BJ (cell line): ENCODE measurements at regions not wholly inside any gene's neighbourhood (a gene's known extent, or its start where the extent isn't known, plus 50 kb on each side); places are given as distances from the start of the nearest gene placed in this dataset.

Source experiments
- CTCF ChIA-PET: fragments of 350-600 bp; formaldehyde crosslinking; extraction: SDS; loops from one replicate; lab custom pipeline; 2021; ENCODE audit warnings: antibody characterized with exemption, inconsistent platforms; lab: Yijun Ruan, JAX
- POLR2A ChIA-PET: fragments of 300-600 bp; sonication (Branson Sonifier 250); formaldehyde crosslinking; extraction: SDS; loops from one replicate; lab custom pipeline; 2021; ENCODE audit warnings: antibody characterized with exemption; lab: Charles Lee
- DNase-seq: peaks from one replicate; pipeline ENCODE4 v3.0.0-alpha.2; 2011; ENCODE audit warnings: low read depth
- H3K27me3 ChIP-seq: 2 replicates; pipeline ENCODE4 v1.6.0; 2011; ENCODE audit warnings: low read length; ENCODE audit not compliant: control insufficient read depth, insufficient read depth
- H3K36me3 ChIP-seq: 2 replicates; pipeline ENCODE4 v1.5.1; 2011; ENCODE audit warnings: low read length; ENCODE audit not compliant: control insufficient read depth, insufficient read depth
- H3K4me3 ChIP-seq: 2 replicates; pipeline ENCODE4 v1.5.1; 2011; ENCODE audit warnings: low read depth, mild to moderate bottlenecking, control low read depth, low read length
- CTCF ChIP-seq: IDR thresholded peaks from 2 replicates; pipeline ENCODE4 v1.5.1; 2011; ENCODE audit warnings: low read depth, mild to moderate bottlenecking, control low read depth, inconsistent platforms, low read length, moderate library complexity; ENCODE audit not compliant: insufficient read depth

GRCh38 chr2:133792223-133792622 is 224.0 kb upstream of the NCKAP5 start:
- POLR2A ChIA-PET: no interaction called here
- no peaks in the 10 kb centered on the region for H3K27me3 ChIP-seq
- no peak for DNase-seq
- no peak overlapping the region for H3K4me3 ChIP-seq
- H3K36me3 ChIP-seq: no peaks in the 10 kb centered on the region
- CTCF ChIA-PET: interaction anchor here (1.3 kb wide), 2 partner anchors 14 to 30 kb away, joined by 3 to 4 read pairs; no protein-coding TSS in a partner anchor
- TF ChIP-seq CTCF: no peak

GRCh38 chr2:133794114-133794513 is 225.9 kb upstream of the NCKAP5 start:
- POLR2A ChIA-PET: no interaction called here
- Histone ChIP-seq H3K4me3 (no peak overlapping the region), H3K27me3 (no peaks in the 10 kb centered on the region), H3K36me3 (no peaks in the 10 kb centered on the region)
- TF ChIP-seq CTCF: no peak
- DNase-seq: no peak
- CTCF ChIA-PET: no interaction called here

- ChIA-PET CTCF (interaction anchor here (1.1 kb wide), 1 partner anchor 42 kb away, joined by 4 read pairs; no protein-coding TSS in a partner anchor), POLR2A (no interaction called here)
- TF ChIP-seq CTCF: no peak
- no peak for DNase-seq
- Histone ChIP-seq H3K4me3 (no peak overlapping the region), H3K27me3 (no peaks in the 10 kb centered on the region), H3K36me3 (no peaks in the 10 kb centered on the region)
Measured at GRCh38 chr2:133801946-133802345, 233.7 kb upstream of the NCKAP5 start.

- Histone ChIP-seq H3K4me3 (no peak overlapping the region), H3K27me3 (no peaks in the 10 kb centered on the region), H3K36me3 (no peaks in the 10 kb centered on the region)
- TF ChIP-seq CTCF: no peak
- CTCF ChIA-PET: no interaction called here
- POLR2A ChIA-PET: no interaction called here
- DNase-seq: no peak
Measured at GRCh38 chr2:133802409-133803039, 234.3 kb upstream of the NCKAP5 start.

- ChIA-PET POLR2A (no interaction called here), CTCF (interaction anchor here (1.1 to 1.6 kb wide), 5 partner anchors 8 to 544 kb away, joined by 3 to 4 read pairs (median 3); no protein-coding TSS in a partner anchor)
- no peak for TF ChIP-seq CTCF
- Histone ChIP-seq H3K36me3 (no peaks in the 10 kb centered on the region), H3K4me3 (no peak overlapping the region), H3K27me3 (no peaks in the 10 kb centered on the region)
- DNase-seq: no peak
Measured at GRCh38 chr2:133806564-133806963, 238.3 kb upstream of the NCKAP5 start.
